ENCODE measurements at regions not wholly inside any gene's neighbourhood (a gene's known extent, or its start where the extent isn't known, plus 50 kb on each side); places are given as distances from the start of the nearest gene placed in this dataset.

DNA sequence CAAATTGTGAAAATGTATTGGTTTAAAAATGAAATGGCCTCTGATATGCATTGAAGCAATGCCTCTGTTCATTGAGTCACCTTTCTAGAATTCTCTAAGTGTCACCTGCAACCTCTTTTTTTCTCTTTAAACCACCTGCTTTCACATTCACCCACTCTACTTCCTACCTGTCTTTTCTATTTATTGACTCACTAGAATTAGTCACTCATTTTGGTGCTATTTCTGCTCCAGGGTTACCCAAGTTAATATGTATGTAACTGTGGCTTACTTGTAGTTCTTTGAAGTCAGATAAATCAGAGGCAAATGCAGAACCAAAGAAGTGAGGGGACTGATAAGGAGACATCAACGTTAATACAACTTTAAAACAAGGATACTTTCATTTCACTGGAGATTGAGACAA lies 674.7 kb downstream of the CCSER2 start:
- Histone ChIP-seq H3K23ac (ENCODE audit: insufficient read length, low read depth, low read length) (no peak overlapping the region), H3K4me1 (ENCODE audit: insufficient read depth, low read length) (no peaks in the 10 kb centered on the region), H2AFZ (ENCODE audit: low read length) (no peak overlapping the region), H3K18ac (ENCODE audit: insufficient read length, low read depth, low read length) (no peak overlapping the region), H4K5ac (ENCODE audit: insufficient read length, low read depth, low read length) (no peak overlapping the region), H3K79me1 (ENCODE audit: insufficient read depth, low read depth, low read length, poor library complexity, severe bottlenecking) (no peaks in the 10 kb centered on the region), H3K56ac (ENCODE audit: insufficient read length, low read depth, low read length) (no peak overlapping the region), H3K79me2 (ENCODE audit: insufficient read depth, low read length) (no peaks in the 10 kb centered on the region), H2BK12ac (ENCODE audit: insufficient read length, low read depth, low read length) (no peak overlapping the region), H2BK20ac (ENCODE audit: low read depth, low read length, poor library complexity, severe bottlenecking) (no peak overlapping the region), H2BK15ac (ENCODE audit: low read depth, low read length) (no peak overlapping the region), H3K9ac (ENCODE audit: extremely low read depth, insufficient read length, low read length) (no peak overlapping the region), H3K4ac (ENCODE audit: low read depth, low read length) (no peak overlapping the region), H3K4me2 (ENCODE audit: insufficient read depth, insufficient read length, low read length) (no peak overlapping the region), H3K23me2 (ENCODE audit: insufficient read length, low read depth, low read length, poor library complexity, severe bottlenecking) (no peaks in the 10 kb centered on the region), H2BK5ac (ENCODE audit: insufficient read length, low read length) (no peak overlapping the region), H3K27ac (ENCODE audit: insufficient read length, low read depth, low read length) (no peak overlapping the region), H3K9me3 (ENCODE audit: control insufficient read depth, low read depth, low read length) (no peaks in the 10 kb centered on the region), H3T11ph (ENCODE audit: low read length) (no peak overlapping the region), H2BK120ac (ENCODE audit: low read depth, low read length, poor library complexity, severe bottlenecking) (no peak overlapping the region), H4K20me1 (ENCODE audit: control insufficient read depth, insufficient read depth, insufficient read length) (no peaks in the 10 kb centered on the region), H3K14ac (ENCODE audit: insufficient read depth, low read length) (no peak overlapping the region), H4K8ac (replicated peaks; ENCODE audit: insufficient read length, low read depth, low read length) (no peak overlapping the region), H3K27me3 (ENCODE audit: insufficient read depth, low read length) (no peaks in the 10 kb centered on the region), H4K91ac (ENCODE audit: insufficient read length, low read depth, low read length) (no peak overlapping the region), H2AK5ac (ENCODE audit: insufficient read length, low read length) (no peak overlapping the region)
- H3K27me3 Mint-ChIP-seq (ENCODE audit: low read depth) = peaks cover 3% of the 10 kb centered on the region; the same call in 1 of the 2 replicates
- no peak overlapping the region for H3K27ac Mint-ChIP-seq
- peaks cover 3 to 5% of the 10 kb centered on the region in 2 experiments for H3K4me1 Mint-ChIP-seq
- no peak overlapping the region for H3K4me3 Mint-ChIP-seq
- DNase-seq = no peak
- WGBS (ENCODE audit: extremely low coverage, insufficient read length, low lambda C conversion rate) = no CpG with 5 or more reads among the region's 1 CpG
- no peaks in the 10 kb centered on the region for H3K36me3 Mint-ChIP-seq (ENCODE audit: insufficient read depth in 1 of 3, low read depth in 3 of 3)
- TF ChIP-seq, protein P1, sequence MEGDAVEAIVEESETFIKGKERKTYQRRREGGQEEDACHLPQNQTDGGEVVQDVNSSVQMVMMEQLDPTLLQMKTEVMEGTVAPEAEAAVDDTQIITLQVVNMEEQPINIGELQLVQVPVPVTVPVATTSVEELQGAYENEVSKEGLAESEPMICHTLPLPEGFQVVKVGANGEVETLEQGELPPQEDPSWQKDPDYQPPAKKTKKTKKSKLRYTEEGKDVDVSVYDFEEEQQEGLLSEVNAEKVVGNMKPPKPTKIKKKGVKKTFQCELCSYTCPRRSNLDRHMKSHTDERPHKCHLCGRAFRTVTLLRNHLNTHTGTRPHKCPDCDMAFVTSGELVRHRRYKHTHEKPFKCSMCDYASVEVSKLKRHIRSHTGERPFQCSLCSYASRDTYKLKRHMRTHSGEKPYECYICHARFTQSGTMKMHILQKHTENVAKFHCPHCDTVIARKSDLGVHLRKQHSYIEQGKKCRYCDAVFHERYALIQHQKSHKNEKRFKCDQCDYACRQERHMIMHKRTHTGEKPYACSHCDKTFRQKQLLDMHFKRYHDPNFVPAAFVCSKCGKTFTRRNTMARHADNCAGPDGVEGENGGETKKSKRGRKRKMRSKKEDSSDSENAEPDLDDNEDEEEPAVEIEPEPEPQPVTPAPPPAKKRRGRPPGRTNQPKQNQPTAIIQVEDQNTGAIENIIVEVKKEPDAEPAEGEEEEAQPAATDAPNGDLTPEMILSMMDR (conservative IDR thresholded peaks at IDR 0.05) = no peak
- no peaks in the 10 kb centered on the region; a peak in 1 of 5 replicates for H3K9me3 Mint-ChIP-seq

Measured in H9 (cell line).